Stimulated activated naive CD8-positive, alpha-beta T cell treated with anti-CD3 and anti-CD28 coated beads, Interleukin-15, Interleukin-2, amounts not matched to agents 100 ng/mL and 50 ng/mL, for 24 hours (primary cell): ENCODE measurements at regions not wholly inside any gene's neighbourhood (a gene's known extent, or its start where the extent isn't known, plus 50 kb on each side); places are given as distances from the start of the nearest gene placed in this dataset.
A peak's percentile ranks its signal among the peaks of the same experiment; 100 is the strongest.

Experiments used
- H3K27ac Mint-ChIP-seq: one replicate; pipeline ENCODE4 v1.8.0; 2021; ENCODE audit warnings: mild to moderate bottlenecking, mixed read lengths
- H3K27me3 Mint-ChIP-seq: one replicate; pipeline ENCODE4 v1.8.0; 2021; ENCODE audit warnings: mixed read lengths
- H3K36me3 Mint-ChIP-seq: one replicate; pipeline ENCODE4 v1.8.0; 2021; ENCODE audit warnings: low read depth, mixed read lengths
- H3K4me1 Mint-ChIP-seq: one replicate; pipeline ENCODE4 v1.8.0; 2021; ENCODE audit warnings: low read depth, mixed read lengths
- H3K4me3 Mint-ChIP-seq: one replicate; pipeline ENCODE4 v1.8.0; 2021; ENCODE audit warnings: mild to moderate bottlenecking, mixed read lengths
- H3K9me3 Mint-ChIP-seq: one replicate; pipeline ENCODE4 v1.8.0; 2021; ENCODE audit warnings: mixed read lengths

GRCh38 chr14:61106271-61106958, 125.4 kb downstream of the SLC38A6 start:
- peaks cover 26% of the 10 kb centered on the region for H3K4me1 Mint-ChIP-seq
- peaks cover 4% of the 10 kb centered on the region for H3K9me3 Mint-ChIP-seq
- H3K36me3 Mint-ChIP-seq, result no peaks in the 10 kb centered on the region
- peaks cover 4% of the 10 kb centered on the region for H3K27me3 Mint-ChIP-seq
- H3K27ac Mint-ChIP-seq, result no peak overlapping the region
- H3K4me3 Mint-ChIP-seq, result no peak overlapping the region

GRCh38 chr14:61104358-61104757, 123.3 kb downstream of the SLC38A6 start:
- no peak overlapping the region for H3K4me3 Mint-ChIP-seq
- peaks cover 26% of the 10 kb centered on the region for H3K4me1 Mint-ChIP-seq
- no peaks in the 10 kb centered on the region for H3K27me3 Mint-ChIP-seq
- H3K9me3 Mint-ChIP-seq, result peaks cover 4% of the 10 kb centered on the region
- peak overlapping the region; percentile 53 for H3K27ac Mint-ChIP-seq
- H3K36me3 Mint-ChIP-seq, result no peaks in the 10 kb centered on the region

- Mint-ChIP-seq H3K27ac (peak overlapping the region; percentile 65), H3K9me3 (peaks cover 4% of the 10 kb centered on the region), H3K36me3 (no peaks in the 10 kb centered on the region), H3K27me3 (no peaks in the 10 kb centered on the region), H3K4me3 (no peak overlapping the region), H3K4me1 (peaks cover 26% of the 10 kb centered on the region)
These were observed 122.7 kb downstream of the SLC38A6 start for GRCh38 chr14:61103541-61104339.

- Mint-ChIP-seq H3K36me3 (no peaks in the 10 kb centered on the region), H3K27me3 (no peaks in the 10 kb centered on the region), H3K27ac (peak overlapping the region; percentile 65), H3K4me1 (peaks cover 26% of the 10 kb centered on the region), H3K9me3 (peaks cover 4% of the 10 kb centered on the region), H3K4me3 (no peak overlapping the region)
These were observed 121.8 kb downstream of the SLC38A6 start for GRCh38 chr14:61102549-61103466.
